Islet precursor cell (in vitro differentiated cells): ENCODE measurements at regions not wholly inside any gene's neighbourhood (a gene's known extent, or its start where the extent isn't known, plus 50 kb on each side); places are given as distances from the start of the nearest gene placed in this dataset.

Experiments
- DNase-seq: peaks from one replicate; pipeline ENCODE4 v3.0.0-alpha.2; 2018

- no peak for DNase-seq
These were observed 255.8 kb downstream of the ANAPC1 start for GRCh38 chr2:111628221-111628620.

DNA sequence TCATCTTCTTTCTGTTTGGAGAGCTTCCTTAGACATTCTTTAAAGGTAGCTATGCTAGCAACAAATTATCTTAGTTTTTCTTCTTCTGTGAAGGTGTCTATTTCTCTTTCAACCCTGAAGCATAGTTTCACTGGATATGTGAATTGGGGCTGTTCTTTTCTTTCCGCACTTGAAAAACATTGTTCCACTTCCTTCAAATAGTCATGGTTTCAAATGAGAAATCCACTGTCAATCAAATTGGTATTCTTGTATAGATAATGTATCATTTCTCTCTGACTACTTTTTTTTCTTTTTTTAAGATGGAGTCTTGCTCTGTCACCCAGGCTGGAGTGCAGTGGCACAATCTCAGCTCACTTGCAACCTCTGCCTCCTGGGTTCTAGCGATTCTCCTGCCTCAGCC lies 254.0 kb downstream of the ANAPC1 start:
- DNase-seq: no peak

- DNase-seq: no peak
These were observed 251.3 kb downstream of the ANAPC1 start for GRCh38 chr2:111632661-111633060.

DNA sequence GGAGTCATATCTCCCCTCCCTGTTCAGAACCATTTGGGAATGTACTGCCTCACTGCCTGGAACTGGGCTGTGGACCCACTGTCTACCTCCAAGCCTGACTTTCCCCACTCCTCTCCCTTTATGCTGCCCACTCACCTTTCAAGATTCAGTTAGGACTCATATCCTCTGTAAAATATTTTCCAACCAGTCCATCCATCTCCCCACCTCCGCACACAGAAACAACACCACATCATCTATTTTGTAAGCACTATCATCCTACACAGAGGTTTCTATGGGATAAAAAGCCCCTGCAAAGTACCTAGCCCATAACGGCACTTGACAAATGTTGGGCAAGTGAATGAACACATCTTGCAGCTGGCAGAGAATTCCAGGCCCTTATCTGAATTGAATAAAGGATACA lies 250.8 kb downstream of the ANAPC1 start:
- no peak for DNase-seq

DNA sequence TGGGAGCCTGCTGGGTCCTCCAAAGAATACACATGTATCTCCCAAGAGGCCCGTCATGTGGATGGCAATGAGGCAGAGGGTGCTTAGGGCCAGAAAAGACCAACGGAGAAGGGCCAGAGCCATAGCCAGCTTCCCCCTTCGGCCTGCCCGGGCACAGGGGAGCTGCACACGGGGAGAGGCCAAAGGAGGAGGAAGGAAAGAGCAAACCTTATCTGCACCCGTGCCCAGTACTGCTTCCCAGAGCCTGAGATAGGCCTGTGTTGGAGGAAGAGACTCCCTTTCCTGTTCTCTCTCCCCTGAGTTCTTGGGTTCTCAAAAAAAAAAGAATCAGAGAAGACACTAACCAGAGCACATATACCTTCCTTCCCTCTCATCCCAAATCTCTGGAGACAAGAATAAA lies 250.3 kb downstream of the ANAPC1 start:
- no peak for DNase-seq

DNA sequence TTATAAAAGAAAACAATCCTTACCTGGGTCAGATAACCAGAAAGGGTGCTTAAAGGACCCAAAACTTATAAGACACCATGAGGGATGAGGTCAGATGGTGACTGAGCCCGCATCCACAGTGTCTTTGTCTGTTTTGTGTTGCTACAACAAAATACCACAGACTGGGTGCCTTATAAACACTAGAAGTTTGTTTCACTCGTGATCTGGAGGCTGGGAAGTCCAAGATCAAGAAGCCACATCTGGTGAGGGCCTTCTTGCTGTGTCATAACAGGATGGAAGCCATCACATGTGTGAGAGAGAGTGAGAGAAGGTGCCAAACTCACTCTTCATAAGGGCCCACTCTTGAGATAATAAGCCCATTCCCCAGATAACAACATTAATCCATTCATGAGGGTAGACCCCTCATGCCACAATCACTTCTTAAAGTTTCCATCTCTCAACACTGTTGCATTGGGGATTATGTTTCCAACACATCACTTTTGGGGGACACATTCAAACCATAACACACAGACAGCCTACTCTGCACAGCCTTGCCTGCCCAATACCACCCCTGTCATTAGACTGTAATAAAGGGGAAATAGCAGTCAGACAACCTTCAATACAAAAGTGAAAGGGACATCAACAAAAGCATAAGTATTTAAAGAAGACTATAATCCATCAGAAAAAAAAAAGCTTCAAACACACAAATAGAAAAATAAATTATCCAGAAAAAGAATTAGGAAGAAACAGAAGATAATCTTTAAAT lies 249.8 kb downstream of the ANAPC1 start:
- DNase-seq: no peak

DNA sequence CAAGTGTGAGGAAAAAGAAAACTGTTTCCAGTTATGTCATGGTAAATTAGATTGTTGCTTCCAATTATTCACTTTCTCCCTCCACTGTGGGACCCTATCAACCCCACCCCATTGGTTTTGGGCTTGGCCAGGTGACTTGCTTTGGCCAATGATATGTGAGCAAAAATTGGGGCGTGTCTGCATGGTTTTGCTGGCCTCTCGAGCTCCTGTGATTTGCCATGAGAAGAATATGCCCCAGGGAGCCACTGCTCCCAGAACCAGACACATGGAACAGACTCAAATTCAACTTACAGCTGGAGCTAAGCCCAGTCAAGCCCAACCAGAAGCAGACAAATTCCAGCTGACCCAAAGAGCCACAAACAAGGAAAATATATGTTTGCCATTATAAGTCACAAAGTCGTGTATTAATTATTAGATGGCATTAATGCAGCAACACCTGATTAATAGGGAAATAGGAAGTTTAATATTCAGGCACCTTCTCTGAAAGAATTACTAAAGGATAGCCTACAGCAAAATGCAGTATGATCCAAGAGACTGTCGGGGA lies 248.9 kb downstream of the ANAPC1 start:
- no peak for DNase-seq

GRCh38 chr2:111636905-111637304 lies 247.1 kb downstream of the ANAPC1 start:
- DNase-seq: no peak

DNA sequence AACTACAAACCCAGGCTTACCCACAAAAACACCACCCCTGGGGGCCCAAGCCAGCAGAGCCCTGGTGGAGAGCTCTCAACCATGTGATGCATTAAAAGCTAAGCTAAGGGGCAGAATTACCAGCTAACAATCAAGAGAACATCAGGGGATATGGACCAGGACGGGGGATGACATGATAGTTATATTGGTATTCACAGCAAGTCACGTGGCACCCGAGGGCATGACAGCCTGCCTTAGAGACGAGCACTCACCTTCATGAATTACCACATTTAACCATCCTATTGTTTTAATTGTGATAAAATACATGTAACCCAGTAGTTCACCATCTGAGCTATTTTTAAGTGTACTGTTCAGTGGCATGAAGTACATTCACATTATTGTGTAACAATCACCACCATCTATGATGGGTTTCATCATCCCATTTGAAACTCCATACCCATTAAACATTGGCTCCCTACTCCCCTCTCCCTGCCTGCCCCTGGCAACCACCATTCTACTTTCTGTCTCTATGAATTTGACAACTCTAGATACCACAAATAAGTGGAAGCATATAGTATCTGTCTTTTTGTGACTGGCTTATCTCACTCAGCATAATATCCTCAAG lies 245.6 kb downstream of the ANAPC1 start:
- no peak for DNase-seq

GRCh38 chr2:111640480-111640879 lies 243.5 kb downstream of the ANAPC1 start:
- DNase-seq: no peak

DNA sequence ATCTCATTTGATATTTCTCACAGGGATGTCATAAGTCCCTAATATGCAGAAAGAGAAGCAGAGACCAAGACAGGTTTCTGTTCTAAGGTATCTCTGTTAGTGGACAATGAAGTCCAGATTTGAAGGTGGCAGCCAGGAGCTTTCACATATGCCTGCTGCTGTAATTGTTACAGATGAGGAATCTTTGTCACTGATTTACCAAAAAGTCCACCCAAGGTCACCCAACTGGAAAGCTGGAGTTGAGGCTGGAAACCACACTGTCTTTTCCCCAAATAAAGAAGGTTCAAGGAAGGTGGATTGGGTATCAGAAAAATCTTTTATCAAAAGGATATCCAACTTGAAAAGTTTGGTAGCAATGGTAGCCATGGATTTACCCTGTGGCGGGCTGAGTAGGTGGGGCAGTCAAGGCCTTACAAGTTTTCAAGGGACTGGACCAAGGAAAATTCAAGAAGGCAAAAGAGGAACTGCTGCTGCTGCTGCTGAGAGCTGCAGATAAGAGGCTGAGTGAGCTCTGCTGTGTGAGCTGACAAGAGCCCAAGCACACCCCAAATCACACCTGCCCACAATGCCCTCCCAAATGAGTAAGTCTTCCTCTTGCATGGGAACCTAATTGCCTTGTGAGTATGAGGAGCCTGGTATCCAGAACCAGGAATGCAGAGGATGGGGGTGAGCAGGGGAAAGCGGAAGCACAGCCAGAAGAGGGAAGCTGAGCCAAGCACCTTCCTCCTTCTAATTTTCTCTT lies 241.2 kb downstream of the ANAPC1 start:
- DNase-seq: no peak

DNA sequence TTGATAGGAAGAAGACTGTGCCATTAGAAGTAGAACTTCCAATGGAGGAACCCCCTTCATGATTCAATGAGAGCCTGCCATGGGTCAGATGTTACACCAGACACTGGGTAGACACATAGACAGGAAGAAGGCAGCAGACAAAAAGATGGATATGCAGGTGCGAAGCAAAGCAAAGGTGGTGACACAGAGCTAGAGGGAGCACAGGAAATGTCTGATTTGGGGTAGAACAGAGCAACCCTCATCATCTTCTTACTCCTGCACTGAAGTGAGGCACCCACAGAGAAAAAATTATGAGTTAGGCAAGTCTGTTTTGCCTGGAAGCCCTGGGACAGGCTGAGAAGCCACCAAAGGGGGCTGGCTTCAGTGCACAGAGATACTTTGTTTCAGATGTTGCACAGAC lies 240.2 kb downstream of the ANAPC1 start:
- DNase-seq: no peak

- no peak for DNase-seq
These were observed 236.6 kb downstream of the ANAPC1 start for GRCh38 chr2:111647359-111647758.

GRCh38 chr2:111652038-111652437 lies 232.0 kb downstream of the ANAPC1 start:
- DNase-seq: no peak

GRCh38 chr2:111652681-111653080 lies 231.3 kb downstream of the ANAPC1 start:
- DNase-seq: no peak

DNA sequence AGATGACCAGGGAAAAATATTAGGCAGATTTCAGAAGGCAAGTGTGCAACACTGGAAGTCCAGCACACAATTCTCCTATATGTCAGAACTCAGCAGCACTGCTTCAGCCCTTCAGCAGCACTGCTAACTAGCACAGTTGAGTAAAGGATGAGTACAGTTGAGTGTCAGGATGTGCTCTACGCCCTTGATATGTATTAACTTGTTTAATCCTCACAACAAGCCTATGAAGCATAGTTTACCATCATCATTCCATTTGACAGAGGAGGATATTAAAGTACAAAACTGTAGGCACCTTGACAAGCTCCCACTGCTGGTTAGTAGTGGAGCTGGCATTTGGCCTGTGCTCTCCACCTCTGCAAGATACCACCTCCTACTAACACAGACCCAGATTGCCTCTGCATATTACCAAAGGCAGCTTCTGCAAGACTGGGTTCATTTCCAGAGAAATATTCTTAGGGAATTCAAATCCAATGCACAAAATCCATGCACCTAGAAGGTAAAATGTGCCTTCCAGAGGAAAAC lies 230.8 kb downstream of the ANAPC1 start:
- DNase-seq: no peak

- no peak for DNase-seq
These were observed 230.1 kb downstream of the ANAPC1 start for GRCh38 chr2:111653913-111654312.

GRCh38 chr2:111654829-111655228 lies 229.2 kb downstream of the ANAPC1 start:
- DNase-seq: no peak

DNA sequence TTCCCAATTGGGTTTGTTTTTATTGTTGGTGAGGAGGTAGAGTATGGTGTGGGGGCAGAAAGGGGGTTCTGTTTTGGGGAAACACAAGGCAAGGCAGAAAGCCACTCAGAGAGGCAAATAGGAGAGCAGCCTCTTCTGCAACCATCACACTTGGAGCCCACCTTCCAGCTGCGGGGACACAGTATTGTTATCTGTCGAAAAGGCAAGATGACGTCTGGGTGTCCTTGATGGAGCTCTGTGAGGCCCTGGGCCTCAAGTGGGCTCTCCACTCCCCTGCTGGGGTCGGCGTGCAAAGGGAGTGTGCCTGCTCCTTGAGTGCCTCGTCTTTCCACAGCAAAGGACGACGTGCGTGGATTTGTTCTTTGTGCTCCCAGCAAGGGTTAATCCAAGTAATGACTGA lies 227.6 kb downstream of the ANAPC1 start:
- no peak for DNase-seq

GRCh38 chr2:111656894-111657293 lies 227.1 kb downstream of the ANAPC1 start:
- no peak for DNase-seq

DNA sequence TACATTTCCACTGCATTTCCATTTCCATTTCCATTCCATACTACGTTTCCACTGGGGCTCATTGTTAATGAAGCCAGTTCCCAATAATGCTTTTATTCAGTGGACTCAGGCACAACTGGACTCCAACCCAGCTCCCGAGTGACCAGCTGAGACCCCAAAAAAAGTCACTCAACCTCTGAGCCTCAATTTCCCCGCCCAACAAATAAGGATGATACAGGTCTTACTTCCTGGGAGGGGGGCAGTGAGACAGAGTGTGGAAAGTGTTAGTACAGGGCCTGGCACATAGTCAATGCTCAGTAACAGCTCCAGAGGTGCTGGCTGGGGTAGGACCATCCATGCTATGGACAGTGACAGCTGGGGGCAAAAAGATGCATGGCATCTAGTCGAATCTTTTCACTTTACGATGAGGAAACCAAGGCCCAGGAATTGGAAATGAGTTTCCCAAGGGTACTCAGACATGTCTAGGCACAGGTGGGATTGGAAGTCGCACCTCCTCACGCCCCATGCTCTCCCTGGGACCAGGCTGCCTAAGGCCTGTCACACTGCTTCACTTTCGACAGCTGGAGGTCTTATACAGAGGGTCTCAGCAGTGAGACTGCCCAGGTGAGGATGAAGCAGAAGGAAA lies 226.5 kb downstream of the ANAPC1 start:
- DNase-seq: no peak

DNA sequence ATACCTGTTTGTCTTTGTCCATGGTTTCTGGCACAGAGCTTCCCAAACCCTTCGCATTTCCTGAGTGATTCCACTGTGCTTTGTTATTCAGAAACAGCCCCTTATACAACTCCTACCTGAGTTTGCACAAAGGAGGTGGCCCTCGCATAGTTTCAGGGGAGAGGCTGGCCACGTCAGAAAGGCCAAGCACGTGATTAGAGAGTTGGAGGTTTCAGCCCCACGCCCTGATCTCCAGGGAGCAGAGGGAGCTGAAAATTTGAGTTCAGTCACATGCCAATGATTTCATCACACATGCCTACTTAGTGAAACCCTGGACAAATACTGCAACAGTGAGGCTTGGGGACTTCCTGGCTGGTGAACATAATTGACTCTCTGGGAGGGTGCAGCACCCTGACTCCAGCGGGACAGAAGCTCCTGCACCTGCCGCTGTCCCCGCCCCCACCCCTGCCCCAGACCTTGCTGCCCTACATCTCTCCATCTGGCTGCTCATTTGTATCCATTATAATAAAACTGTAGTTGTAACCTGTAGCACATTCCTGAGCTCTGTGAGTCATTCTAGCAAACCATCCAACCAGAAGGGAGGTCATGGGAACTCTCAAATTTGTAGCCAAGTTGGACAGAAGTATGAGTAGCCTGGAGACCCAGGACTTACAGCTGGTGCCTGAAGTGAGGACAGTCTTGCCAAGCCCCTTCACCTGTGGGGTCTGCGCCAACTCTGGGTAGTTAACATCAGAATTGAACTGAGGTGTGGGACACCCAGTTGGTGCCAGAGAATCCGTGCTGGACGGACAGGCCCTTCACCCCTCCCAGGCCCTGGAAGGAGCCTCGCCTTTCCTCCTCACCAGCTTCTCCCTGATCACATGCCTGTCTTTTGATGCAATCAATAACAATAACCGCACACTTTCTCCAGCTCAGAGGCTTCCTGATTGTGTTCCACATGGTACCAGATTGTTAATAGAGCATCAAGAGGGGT lies 224.3 kb downstream of the ANAPC1 start:
- peak; percentile 76 for DNase-seq
